Fibroblast of lung (primary cell): ENCODE measurements at regions not wholly inside any gene's neighbourhood (a gene's known extent, or its start where the extent isn't known, plus 50 kb on each side); places are given as distances from the start of the nearest gene placed in this dataset.

Experiments used
- EZH2 ChIP-seq: IDR thresholded peaks from 2 replicates; pipeline ENCODE4 v1.5.1; 2012; ENCODE audit warnings: low read length, control low read depth, mild to moderate bottlenecking; ENCODE audit errors: missing control alignments
- TF ChIP-seq, protein P1 (sequence below), 2 donors: IDR thresholded peaks in 1 of 2; conservative IDR thresholded peaks in 1 of 2; 1 replicate in 1 of 2; 2 replicates in 1 of 2; pipeline ENCODE4 v1.5.1; 2011 to 2012; ENCODE audit warnings: low read length in 2 of 2, control low read depth in 1 of 2, inconsistent platforms in 1 of 2, low read depth in 1 of 2, mild to moderate bottlenecking in 1 of 2

- no peak for TF ChIP-seq EZH2
- TF ChIP-seq, protein P1, sequence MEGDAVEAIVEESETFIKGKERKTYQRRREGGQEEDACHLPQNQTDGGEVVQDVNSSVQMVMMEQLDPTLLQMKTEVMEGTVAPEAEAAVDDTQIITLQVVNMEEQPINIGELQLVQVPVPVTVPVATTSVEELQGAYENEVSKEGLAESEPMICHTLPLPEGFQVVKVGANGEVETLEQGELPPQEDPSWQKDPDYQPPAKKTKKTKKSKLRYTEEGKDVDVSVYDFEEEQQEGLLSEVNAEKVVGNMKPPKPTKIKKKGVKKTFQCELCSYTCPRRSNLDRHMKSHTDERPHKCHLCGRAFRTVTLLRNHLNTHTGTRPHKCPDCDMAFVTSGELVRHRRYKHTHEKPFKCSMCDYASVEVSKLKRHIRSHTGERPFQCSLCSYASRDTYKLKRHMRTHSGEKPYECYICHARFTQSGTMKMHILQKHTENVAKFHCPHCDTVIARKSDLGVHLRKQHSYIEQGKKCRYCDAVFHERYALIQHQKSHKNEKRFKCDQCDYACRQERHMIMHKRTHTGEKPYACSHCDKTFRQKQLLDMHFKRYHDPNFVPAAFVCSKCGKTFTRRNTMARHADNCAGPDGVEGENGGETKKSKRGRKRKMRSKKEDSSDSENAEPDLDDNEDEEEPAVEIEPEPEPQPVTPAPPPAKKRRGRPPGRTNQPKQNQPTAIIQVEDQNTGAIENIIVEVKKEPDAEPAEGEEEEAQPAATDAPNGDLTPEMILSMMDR (conservative IDR thresholded peaks at IDR 0.05 in 1 of 2, IDR thresholded peaks at IDR 0.05 in 1 of 2; ENCODE audit: low read depth in 1 of 2, low read length in 2 of 2): peak in 1 of 2 donors; percentile 46
Observed at GRCh38 chr6:48476257-48476656, 365.3 kb upstream of the PTCHD4 start.
